SK-N-SH (cell line): ENCODE measurements at regions not wholly inside any gene's neighbourhood (a gene's known extent, or its start where the extent isn't known, plus 50 kb on each side); places are given as distances from the start of the nearest gene placed in this dataset.

Experiments used
- EP300 ChIP-seq, 2 experiments: IDR thresholded peaks; 2 replicates each; pipeline versions ENCODE4 v1.4.0 to v1.6.1; 2012; ENCODE audit warnings: borderline replicate concordance in 1 of 2, low read depth in 1 of 2, low read length in 1 of 2
- MXI1 ChIP-seq: IDR thresholded peaks from 2 replicates; pipeline ENCODE4 v1.6.1; 2012; ENCODE audit warnings: mild to moderate bottlenecking, low read depth, low read length, improper control_type of control experiment
- POLR2AphosphoS5 ChIP-seq: IDR thresholded peaks from 2 replicates; pipeline ENCODE4 v1.6.1; 2012; ENCODE audit warnings: low read depth, low read length
- RAD21 ChIP-seq: IDR thresholded peaks from 2 replicates; pipeline ENCODE4 v1.6.1; 2012; ENCODE audit warnings: mild to moderate bottlenecking, low read length
- TAF1 ChIP-seq: IDR thresholded peaks from 2 replicates; pipeline ENCODE4 v1.6.1; 2012; ENCODE audit warnings: low read depth, mild to moderate bottlenecking, low read length, moderate library complexity, borderline replicate concordance
- TF ChIP-seq, protein P1 (sequence below): IDR thresholded peaks from 2 replicates; pipeline ENCODE4 v1.4.0; 2012; ENCODE audit warnings: low read depth
- TF ChIP-seq, protein P2 (sequence below): fragments of 200-600 bp; sonication (generic); IDR thresholded peaks from 2 replicates; pipeline ENCODE4 v1.6.1; 2017; ENCODE audit warnings: antibody characterized with exemption, mild to moderate bottlenecking, moderate library complexity
- TF ChIP-seq, protein P3 (sequence below): IDR thresholded peaks from 2 replicates; pipeline ENCODE4 v1.4.0; 2012; ENCODE audit warnings: low read depth, borderline replicate concordance
- TF ChIP-seq, protein P4 (sequence below): IDR thresholded peaks from 2 replicates; pipeline ENCODE4 v1.6.1; 2012; ENCODE audit warnings: mild to moderate bottlenecking, low read depth, low read length, moderate library complexity

GRCh38 chr13:66212511-66212910 is 1017.6 kb downstream of the PCDH9 start:
- TF ChIP-seq, protein P1, sequence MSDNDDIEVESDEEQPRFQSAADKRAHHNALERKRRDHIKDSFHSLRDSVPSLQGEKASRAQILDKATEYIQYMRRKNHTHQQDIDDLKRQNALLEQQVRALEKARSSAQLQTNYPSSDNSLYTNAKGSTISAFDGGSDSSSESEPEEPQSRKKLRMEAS, result no peak
- TF ChIP-seq, protein P2, sequence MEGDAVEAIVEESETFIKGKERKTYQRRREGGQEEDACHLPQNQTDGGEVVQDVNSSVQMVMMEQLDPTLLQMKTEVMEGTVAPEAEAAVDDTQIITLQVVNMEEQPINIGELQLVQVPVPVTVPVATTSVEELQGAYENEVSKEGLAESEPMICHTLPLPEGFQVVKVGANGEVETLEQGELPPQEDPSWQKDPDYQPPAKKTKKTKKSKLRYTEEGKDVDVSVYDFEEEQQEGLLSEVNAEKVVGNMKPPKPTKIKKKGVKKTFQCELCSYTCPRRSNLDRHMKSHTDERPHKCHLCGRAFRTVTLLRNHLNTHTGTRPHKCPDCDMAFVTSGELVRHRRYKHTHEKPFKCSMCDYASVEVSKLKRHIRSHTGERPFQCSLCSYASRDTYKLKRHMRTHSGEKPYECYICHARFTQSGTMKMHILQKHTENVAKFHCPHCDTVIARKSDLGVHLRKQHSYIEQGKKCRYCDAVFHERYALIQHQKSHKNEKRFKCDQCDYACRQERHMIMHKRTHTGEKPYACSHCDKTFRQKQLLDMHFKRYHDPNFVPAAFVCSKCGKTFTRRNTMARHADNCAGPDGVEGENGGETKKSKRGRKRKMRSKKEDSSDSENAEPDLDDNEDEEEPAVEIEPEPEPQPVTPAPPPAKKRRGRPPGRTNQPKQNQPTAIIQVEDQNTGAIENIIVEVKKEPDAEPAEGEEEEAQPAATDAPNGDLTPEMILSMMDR, result no peak
- no peak for TF ChIP-seq RAD21
- no peak for TF ChIP-seq EP300 (IDR thresholded peaks at IDR 0.05; ENCODE audit: borderline replicate concordance in 1 of 2, low read depth in 1 of 2, low read length in 1 of 2)
- TF ChIP-seq POLR2AphosphoS5, result no peak
- TF ChIP-seq TAF1, result no peak
- TF ChIP-seq MXI1, result no peak
- TF ChIP-seq, protein P3, sequence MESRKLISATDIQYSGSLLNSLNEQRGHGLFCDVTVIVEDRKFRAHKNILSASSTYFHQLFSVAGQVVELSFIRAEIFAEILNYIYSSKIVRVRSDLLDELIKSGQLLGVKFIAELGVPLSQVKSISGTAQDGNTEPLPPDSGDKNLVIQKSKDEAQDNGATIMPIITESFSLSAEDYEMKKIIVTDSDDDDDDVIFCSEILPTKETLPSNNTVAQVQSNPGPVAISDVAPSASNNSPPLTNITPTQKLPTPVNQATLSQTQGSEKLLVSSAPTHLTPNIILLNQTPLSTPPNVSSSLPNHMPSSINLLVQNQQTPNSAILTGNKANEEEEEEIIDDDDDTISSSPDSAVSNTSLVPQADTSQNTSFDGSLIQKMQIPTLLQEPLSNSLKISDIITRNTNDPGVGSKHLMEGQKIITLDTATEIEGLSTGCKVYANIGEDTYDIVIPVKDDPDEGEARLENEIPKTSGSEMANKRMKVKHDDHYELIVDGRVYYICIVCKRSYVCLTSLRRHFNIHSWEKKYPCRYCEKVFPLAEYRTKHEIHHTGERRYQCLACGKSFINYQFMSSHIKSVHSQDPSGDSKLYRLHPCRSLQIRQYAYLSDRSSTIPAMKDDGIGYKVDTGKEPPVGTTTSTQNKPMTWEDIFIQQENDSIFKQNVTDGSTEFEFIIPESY, result no peak
- TF ChIP-seq, protein P4, sequence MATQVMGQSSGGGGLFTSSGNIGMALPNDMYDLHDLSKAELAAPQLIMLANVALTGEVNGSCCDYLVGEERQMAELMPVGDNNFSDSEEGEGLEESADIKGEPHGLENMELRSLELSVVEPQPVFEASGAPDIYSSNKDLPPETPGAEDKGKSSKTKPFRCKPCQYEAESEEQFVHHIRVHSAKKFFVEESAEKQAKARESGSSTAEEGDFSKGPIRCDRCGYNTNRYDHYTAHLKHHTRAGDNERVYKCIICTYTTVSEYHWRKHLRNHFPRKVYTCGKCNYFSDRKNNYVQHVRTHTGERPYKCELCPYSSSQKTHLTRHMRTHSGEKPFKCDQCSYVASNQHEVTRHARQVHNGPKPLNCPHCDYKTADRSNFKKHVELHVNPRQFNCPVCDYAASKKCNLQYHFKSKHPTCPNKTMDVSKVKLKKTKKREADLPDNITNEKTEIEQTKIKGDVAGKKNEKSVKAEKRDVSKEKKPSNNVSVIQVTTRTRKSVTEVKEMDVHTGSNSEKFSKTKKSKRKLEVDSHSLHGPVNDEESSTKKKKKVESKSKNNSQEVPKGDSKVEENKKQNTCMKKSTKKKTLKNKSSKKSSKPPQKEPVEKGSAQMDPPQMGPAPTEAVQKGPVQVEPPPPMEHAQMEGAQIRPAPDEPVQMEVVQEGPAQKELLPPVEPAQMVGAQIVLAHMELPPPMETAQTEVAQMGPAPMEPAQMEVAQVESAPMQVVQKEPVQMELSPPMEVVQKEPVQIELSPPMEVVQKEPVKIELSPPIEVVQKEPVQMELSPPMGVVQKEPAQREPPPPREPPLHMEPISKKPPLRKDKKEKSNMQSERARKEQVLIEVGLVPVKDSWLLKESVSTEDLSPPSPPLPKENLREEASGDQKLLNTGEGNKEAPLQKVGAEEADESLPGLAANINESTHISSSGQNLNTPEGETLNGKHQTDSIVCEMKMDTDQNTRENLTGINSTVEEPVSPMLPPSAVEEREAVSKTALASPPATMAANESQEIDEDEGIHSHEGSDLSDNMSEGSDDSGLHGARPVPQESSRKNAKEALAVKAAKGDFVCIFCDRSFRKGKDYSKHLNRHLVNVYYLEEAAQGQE, result no peak
